Mesodermal cell (in vitro differentiated cells): ENCODE measurements at regions not wholly inside any gene's neighbourhood (a gene's known extent, or its start where the extent isn't known, plus 50 kb on each side); places are given as distances from the start of the nearest gene placed in this dataset.

Experiments used
- H3K27ac ChIP-seq: 2 replicates; pipeline ENCODE4 v1.7.0; 2013; ENCODE audit warnings: mild to moderate bottlenecking, low read depth, low read length, moderate library complexity; ENCODE audit not compliant: severe bottlenecking
- H3K36me3 ChIP-seq: 2 replicates; pipeline ENCODE4 v1.7.1; 2013; ENCODE audit warnings: mild to moderate bottlenecking, low read length, moderate library complexity; ENCODE audit not compliant: control insufficient read depth, insufficient read depth
- H3K4me1 ChIP-seq: one replicate; pipeline ENCODE4 v1.7.1; 2013; ENCODE audit warnings: mild to moderate bottlenecking, low read length; ENCODE audit not compliant: insufficient read depth, control insufficient read depth, poor library complexity, severe bottlenecking
- H3K4me3 ChIP-seq: 2 replicates; pipeline ENCODE4 v1.7.0; 2013; ENCODE audit warnings: low read length, control low read depth, mild to moderate bottlenecking; ENCODE audit not compliant: insufficient read depth, poor library complexity, severe bottlenecking; ENCODE audit errors: extremely low read depth
- H3K9me3 ChIP-seq: 2 replicates; pipeline ENCODE4 v1.7.1; 2013; ENCODE audit warnings: mild to moderate bottlenecking, low read length, moderate library complexity; ENCODE audit not compliant: control insufficient read depth
- WGBS, 2 experiments: methylation state at CpG; one replicate each; pipeline ENCODE4 v1.1.5; 2013; ENCODE audit warnings: missing lambda C conversion rate in 2 of 2; ENCODE audit not compliant: insufficient coverage in 2 of 2; 5-methylcytosine and 5-hydroxymethylcytosine counted together

GRCh38 chr1:8249838-8250237 lies 68.1 kb upstream of the SLC45A1 start:
- 91 to 93% methylated on average over 1 to 3 of the region's 4 CpGs for WGBS, 2 experiments
- H3K27ac ChIP-seq = no peak overlapping the region
- H3K9me3 ChIP-seq = no peaks in the 10 kb centered on the region
- no peak overlapping the region for H3K4me3 ChIP-seq
- H3K36me3 ChIP-seq = no peaks in the 10 kb centered on the region
- H3K4me1 ChIP-seq = peaks cover 6% of the 10 kb centered on the region

GRCh38 chr1:8247811-8248436 lies 70.0 kb upstream of the SLC45A1 start:
- peaks cover 6% of the 10 kb centered on the region for H3K4me1 ChIP-seq
- WGBS, 2 experiments = 97 to 98% methylated on average over 6 to 8 of the region's 10 CpGs
- H3K27ac ChIP-seq = no peak overlapping the region
- H3K36me3 ChIP-seq = no peaks in the 10 kb centered on the region
- H3K4me3 ChIP-seq = no peak overlapping the region
- no peaks in the 10 kb centered on the region for H3K9me3 ChIP-seq

- WGBS, 2 experiments = 79 to 100% methylated on average over 1 to 2 of the region's 4 CpGs
- Histone ChIP-seq H3K4me3 (no peak overlapping the region), H3K36me3 (no peaks in the 10 kb centered on the region), H3K4me1 (peaks cover 8% of the 10 kb centered on the region), H3K27ac (no peak overlapping the region), H3K9me3 (no peaks in the 10 kb centered on the region)
Measured at GRCh38 chr1:8244304-8244703, 73.6 kb upstream of the SLC45A1 start.

- 90 to 92% methylated on average over 2 to 3 of the region's 7 CpGs for WGBS, 2 experiments
- Histone ChIP-seq H3K27ac (no peak overlapping the region), H3K9me3 (no peaks in the 10 kb centered on the region), H3K4me1 (peaks cover 14% of the 10 kb centered on the region), H3K36me3 (no peaks in the 10 kb centered on the region), H3K4me3 (no peak overlapping the region)
Measured at GRCh38 chr1:8242498-8242897, 75.4 kb upstream of the SLC45A1 start.

GRCh38 chr1:8241417-8242014 lies 76.4 kb upstream of the SLC45A1 start:
- Histone ChIP-seq H3K36me3 (no peaks in the 10 kb centered on the region), H3K4me3 (no peak overlapping the region), H3K9me3 (no peaks in the 10 kb centered on the region), H3K4me1 (peaks cover 14% of the 10 kb centered on the region), H3K27ac (no peak overlapping the region)
- WGBS, 2 experiments = 94 to 97% methylated on average over 11 to 14 of the region's 14 CpGs

GRCh38 chr1:8239306-8240023 lies 78.4 kb upstream of the SLC45A1 start:
- H3K27ac ChIP-seq = peak overlapping the region; percentile 43
- no peak overlapping the region for H3K4me3 ChIP-seq
- 55 to 75% methylated on average over 9 to 13 of the region's 14 CpGs for WGBS, 2 experiments
- H3K4me1 ChIP-seq = peaks cover 14% of the 10 kb centered on the region
- H3K36me3 ChIP-seq = no peaks in the 10 kb centered on the region
- no peaks in the 10 kb centered on the region for H3K9me3 ChIP-seq

GRCh38 chr1:8239039-8239305 lies 78.9 kb upstream of the SLC45A1 start:
- 80 to 87% methylated on average over 4 of the region's 5 CpGs for WGBS, 2 experiments
- no peak overlapping the region for H3K4me3 ChIP-seq
- no peaks in the 10 kb centered on the region for H3K36me3 ChIP-seq
- peaks cover 14% of the 10 kb centered on the region for H3K4me1 ChIP-seq
- no peaks in the 10 kb centered on the region for H3K9me3 ChIP-seq
- peak overlapping the region; percentile 43 for H3K27ac ChIP-seq

- Histone ChIP-seq H3K9me3 (no peaks in the 10 kb centered on the region), H3K27ac (no peak overlapping the region), H3K4me3 (no peak overlapping the region), H3K36me3 (no peaks in the 10 kb centered on the region), H3K4me1 (peaks cover 14% of the 10 kb centered on the region)
- 85 to 86% methylated on average over 16 to 19 of the region's 20 CpGs for WGBS, 2 experiments
Measured at GRCh38 chr1:8238141-8239038, 79.5 kb upstream of the SLC45A1 start.

- peaks cover 9% of the 10 kb centered on the region for H3K4me1 ChIP-seq
- peaks cover 4% of the 10 kb centered on the region for H3K9me3 ChIP-seq
- H3K36me3 ChIP-seq = no peaks in the 10 kb centered on the region
- 78 to 81% methylated on average over 21 to 23 of the region's 25 CpGs for WGBS, 2 experiments
- H3K4me3 ChIP-seq = no peak overlapping the region
- H3K27ac ChIP-seq = peak overlapping the region; percentile 59
Measured at GRCh38 chr1:8232036-8232757, 85.7 kb upstream of the SLC45A1 start.

- no peaks in the 10 kb centered on the region for H3K36me3 ChIP-seq
- no peak overlapping the region for H3K4me3 ChIP-seq
- peaks cover 4% of the 10 kb centered on the region for H3K9me3 ChIP-seq
- WGBS, 2 experiments = 95 to 97% methylated on average over 7 of the region's 7 CpGs
- H3K27ac ChIP-seq = no peak overlapping the region
- H3K4me1 ChIP-seq = peaks cover 16% of the 10 kb centered on the region
Measured at GRCh38 chr1:8230292-8230621, 87.7 kb upstream of the SLC45A1 start.
